DOHH2 (cell line): ENCODE measurements at regions not wholly inside any gene's neighbourhood (a gene's known extent, or its start where the extent isn't known, plus 50 kb on each side); places are given as distances from the start of the nearest gene placed in this dataset.

Experiments
- H3F3A ChIP-seq: fragments of 200-600 bp; sonication (generic), shearing (Covaris generic); 2 replicates; pipeline ENCODE4 v1.6.0; 2016; ENCODE audit warnings: antibody characterized with exemption, mild to moderate bottlenecking; ENCODE audit not compliant: control insufficient read depth, insufficient read depth
- H3K27ac ChIP-seq: fragments of 200-600 bp; sonication (generic); 2 replicates; pipeline ENCODE4 v1.5.1; 2014; ENCODE audit warnings: low read depth, mild to moderate bottlenecking, low read length, moderate library complexity
- H3K27me3 ChIP-seq: fragments of 200-600 bp; sonication (generic); 2 replicates; pipeline ENCODE4 v1.6.1; 2014; ENCODE audit warnings: mild to moderate bottlenecking, low read length, mixed read lengths; ENCODE audit not compliant: control insufficient read depth
- H3K36me3 ChIP-seq: fragments of 200-600 bp; sonication (generic); 2 replicates; pipeline ENCODE4 v1.6.1; 2014; ENCODE audit warnings: mild to moderate bottlenecking, low read length, moderate library complexity, mixed read lengths; ENCODE audit not compliant: control insufficient read depth
- H3K4me1 ChIP-seq: fragments of 200-600 bp; sonication (generic); 2 replicates; pipeline ENCODE4 v1.6.1; 2014; ENCODE audit warnings: mild to moderate bottlenecking, low read length, mixed read lengths; ENCODE audit not compliant: control insufficient read depth
- H3K4me2 ChIP-seq: fragments of 200-600 bp; sonication (generic); 2 replicates; pipeline ENCODE4 v1.6.0; 2014; ENCODE audit warnings: mild to moderate bottlenecking, low read length, moderate library complexity
- H3K4me3 ChIP-seq: fragments of 200-600 bp; sonication (generic); 2 replicates; pipeline ENCODE4 v1.5.1; 2014; ENCODE audit warnings: mild to moderate bottlenecking, low read length, mixed read lengths
- H3K79me2 ChIP-seq: fragments of 200-600 bp; sonication (generic); 2 replicates; pipeline ENCODE4 v1.6.1; 2014; ENCODE audit warnings: mild to moderate bottlenecking, low read length, mixed read lengths; ENCODE audit not compliant: control insufficient read depth
- H3K9me2 ChIP-seq: fragments of 200-600 bp; sonication (generic); replicated peaks from 2 replicates; pipeline ENCODE4 v1.6.1; 2014; ENCODE audit warnings: mild to moderate bottlenecking, low read length, mixed read lengths; ENCODE audit not compliant: control insufficient read depth
- H3K9me3 ChIP-seq: fragments of 200-600 bp; sonication (generic); 2 replicates; pipeline ENCODE4 v1.6.1; 2014; ENCODE audit warnings: antibody characterized with exemption, low read length, mixed read lengths; ENCODE audit not compliant: control insufficient read depth, insufficient read depth
- H4K20me1 ChIP-seq: fragments of 200-600 bp; sonication (generic); 2 replicates; pipeline ENCODE4 v1.6.0; 2014; ENCODE audit warnings: low read depth, mild to moderate bottlenecking, antibody characterized with exemption, low read length, moderate library complexity; ENCODE audit not compliant: control insufficient read depth, insufficient read depth
- CTCF ChIP-seq: fragments of 200-600 bp; sonication (generic); IDR thresholded peaks from one replicate; pipeline ENCODE4 v1.5.1; 2014; ENCODE audit warnings: antibody characterized with exemption, mild to moderate bottlenecking, low read depth, low read length; ENCODE audit not compliant: poor library complexity, severe bottlenecking
- EZH2phosphoT487 ChIP-seq: fragments of 200-600 bp; sonication (generic); IDR thresholded peaks from 2 replicates; pipeline ENCODE4 v1.6.1; 2017; ENCODE audit warnings: borderline replicate concordance, mild to moderate bottlenecking, antibody characterized with exemption, low read length, moderate library complexity, mixed read lengths

GRCh38 chr22:22408269-22408668, 100.3 kb downstream of the ZNF280B start:
- no peak overlapping the region for H3K4me3 ChIP-seq

GRCh38 chr22:22408731-22409696, 99.5 kb downstream of the ZNF280B start:
- Histone ChIP-seq H3F3A (peaks cover 17% of the 10 kb centered on the region), H3K9me3 (peaks cover 6% of the 10 kb centered on the region; the same call in 1 of the 2 replicates), H3K9me2 (no peaks in the 10 kb centered on the region), H3K79me2 (no peaks in the 10 kb centered on the region), H3K4me2 (peak overlapping the region; percentile 75), H4K20me1 (no peaks in the 10 kb centered on the region), H3K4me3 (peak overlapping the region; percentile 47), H3K4me1 (peaks cover 69% of the 10 kb centered on the region), H3K27ac (peak overlapping the region; percentile 58), H3K36me3 (no peaks in the 10 kb centered on the region), H3K27me3 (no peaks in the 10 kb centered on the region)
- TF ChIP-seq CTCF = peak; percentile 80
- TF ChIP-seq EZH2phosphoT487 = no peak

More at GRCh38 chr22:22408269-22408668, 100.3 kb downstream of the ZNF280B start:
- H3K27ac ChIP-seq = no peak overlapping the region
- H3K4me1 ChIP-seq = peaks cover 77% of the 10 kb centered on the region
- H3F3A ChIP-seq = peaks cover 18% of the 10 kb centered on the region
- TF ChIP-seq EZH2phosphoT487 = no peak
- TF ChIP-seq CTCF = no peak
- no peaks in the 10 kb centered on the region for H3K27me3 ChIP-seq
- no peaks in the 10 kb centered on the region for H3K36me3 ChIP-seq
- no peak overlapping the region for H3K4me2 ChIP-seq
- no peaks in the 10 kb centered on the region for H3K79me2 ChIP-seq
- peaks cover 6% of the 10 kb centered on the region; the same call in 1 of the 2 replicates for H3K9me3 ChIP-seq
- H4K20me1 ChIP-seq = no peaks in the 10 kb centered on the region
- no peaks in the 10 kb centered on the region for H3K9me2 ChIP-seq

GRCh38 chr22:22410121-22410520, 98.4 kb downstream of the ZNF280B start:
- H3K4me3 ChIP-seq = peak overlapping the region; percentile 47
- no peaks in the 10 kb centered on the region for H3K79me2 ChIP-seq
- H3K27me3 ChIP-seq = no peaks in the 10 kb centered on the region
- TF ChIP-seq CTCF = no peak
- TF ChIP-seq EZH2phosphoT487 = no peak
- no peaks in the 10 kb centered on the region for H3K36me3 ChIP-seq
- peaks cover 14% of the 10 kb centered on the region for H3F3A ChIP-seq
- peak overlapping the region; percentile 75 for H3K4me2 ChIP-seq
- H3K27ac ChIP-seq = peak overlapping the region; percentile 58
- H3K4me1 ChIP-seq = peaks cover 58% of the 10 kb centered on the region
- peaks cover 6% of the 10 kb centered on the region; the same call in 1 of the 2 replicates for H3K9me3 ChIP-seq
- H3K9me2 ChIP-seq = no peaks in the 10 kb centered on the region
- H4K20me1 ChIP-seq = no peaks in the 10 kb centered on the region
